MM.1S (cell line): ENCODE measurements at regions not wholly inside any gene's neighbourhood (a gene's known extent, or its start where the extent isn't known, plus 50 kb on each side); places are given as distances from the start of the nearest gene placed in this dataset.
"Not testable (repeated sequence)": the region's sequence is repeated elsewhere in the genome, so short reads cannot be mapped to it uniquely, and the experiment has no call there.

ENCODE experiments used
- DNase-seq: peaks from one replicate; pipeline ENCODE4 v3.0.0-alpha.2; 2015
- H2AFZ ChIP-seq: fragments of 300-600 bp; sonication (generic); 2 replicates; pipeline ENCODE4 v1.6.0; 2016; ENCODE audit warnings: antibody characterized with exemption, low read length
- H3F3A ChIP-seq: fragments of 300-600 bp; sonication (generic); 2 replicates; pipeline ENCODE4 v1.6.1; 2016; ENCODE audit warnings: mild to moderate bottlenecking, antibody characterized with exemption, low read length, moderate library complexity, mixed read lengths; ENCODE audit not compliant: insufficient read depth
- H3K27ac ChIP-seq: fragments of 300-600 bp; sonication (generic); 2 replicates; pipeline ENCODE4 v1.5.1; 2016; ENCODE audit warnings: mild to moderate bottlenecking, low read length
- H3K27me3 ChIP-seq: fragments of 300-600 bp; sonication (generic); replicated peaks from 2 replicates; pipeline ENCODE4 v1.6.0; 2016; ENCODE audit warnings: low read length; ENCODE audit not compliant: insufficient read depth
- H3K36me3 ChIP-seq: fragments of 300-600 bp; sonication (generic); replicated peaks from 2 replicates; pipeline ENCODE4 v1.6.1; 2016; ENCODE audit warnings: mild to moderate bottlenecking, low read length, mixed read lengths; ENCODE audit not compliant: insufficient read depth
- H3K4me1 ChIP-seq: fragments of 300-600 bp; sonication (generic); 2 replicates; pipeline ENCODE4 v1.6.1; 2016; ENCODE audit warnings: low read length, mixed read lengths
- H3K4me2 ChIP-seq: fragments of 300-600 bp; sonication (generic); 2 replicates; pipeline ENCODE4 v1.6.0; 2016; ENCODE audit warnings: low read depth, low read length
- H3K4me3 ChIP-seq: fragments of 300-600 bp; sonication (generic); 2 replicates; pipeline ENCODE4 v1.5.1; 2016; ENCODE audit warnings: low read length, mixed read lengths
- H3K79me2 ChIP-seq: fragments of 300-600 bp; sonication (generic); 2 replicates; pipeline ENCODE4 v1.6.1; 2016; ENCODE audit warnings: mixed run types, low read length, mixed read lengths
- H3K9ac ChIP-seq: fragments of 300-600 bp; sonication (generic); 2 replicates; pipeline ENCODE4 v1.6.1; 2016; ENCODE audit warnings: low read length, mixed read lengths
- H3K9me2 ChIP-seq: fragments of 300-600 bp; sonication (generic); replicated peaks from 2 replicates; pipeline ENCODE4 v1.6.1; 2016; ENCODE audit warnings: mild to moderate bottlenecking, low read length, mixed read lengths; ENCODE audit not compliant: insufficient read depth
- H3K9me3 ChIP-seq: fragments of 300-600 bp; sonication (generic); replicated peaks from 2 replicates; pipeline ENCODE4 v1.6.1; 2016; ENCODE audit warnings: mild to moderate bottlenecking, low read length, mixed read lengths; ENCODE audit not compliant: insufficient read depth
- H4K20me1 ChIP-seq: fragments of 300-600 bp; sonication (generic); 2 replicates; pipeline ENCODE4 v1.6.1; 2016; ENCODE audit warnings: mild to moderate bottlenecking, low read length, moderate library complexity, mixed read lengths; ENCODE audit not compliant: insufficient read depth
- CTCF ChIP-seq: fragments of 300-600 bp; sonication (generic); IDR thresholded peaks from 2 replicates; pipeline ENCODE4 v1.5.1; 2016; ENCODE audit warnings: antibody characterized with exemption, low read length, mixed read lengths
- EZH2 ChIP-seq: fragments of 300-600 bp; sonication (generic); optimal IDR thresholded peaks from 2 replicates; pipeline ENCODE3; 2017; ENCODE audit warnings: low read depth, mild to moderate bottlenecking, antibody characterized with exemption, low read length, mixed read lengths
- EZH2phosphoT487 ChIP-seq: fragments of 300-600 bp; sonication (generic); IDR thresholded peaks from 2 replicates; pipeline ENCODE4 v1.6.1; 2018; ENCODE audit warnings: antibody characterized with exemption, low read length

GRCh38 chr4:23946299-23946698, 56.5 kb upstream of the PPARGC1A start:
- Histone ChIP-seq H3K27me3 (no peaks in the 10 kb centered on the region), H3K27ac (no peak overlapping the region), H3K36me3 (no peaks in the 10 kb centered on the region), H3K4me3 (no peak overlapping the region), H3K4me1 (no peaks in the 10 kb centered on the region), H2AFZ (no peak overlapping the region), H3K4me2 (no peak overlapping the region), H3K79me2 (no peaks in the 10 kb centered on the region), H3K9me2 (no peaks in the 10 kb centered on the region), H3F3A (no peaks in the 10 kb centered on the region), H3K9me3 (no peaks in the 10 kb centered on the region), H3K9ac (no peak overlapping the region), H4K20me1 (no peaks in the 10 kb centered on the region)
- TF ChIP-seq EZH2 (no peak), EZH2phosphoT487 (no peak), CTCF (no peak)
- DNase-seq: no peak

- no peak overlapping the region for H3K4me3 ChIP-seq
- no peaks in the 10 kb centered on the region for H3K27me3 ChIP-seq
- no peaks in the 10 kb centered on the region for H3K9me3 ChIP-seq
- H3K4me1 ChIP-seq: no peaks in the 10 kb centered on the region
- H3K9me2 ChIP-seq: no peaks in the 10 kb centered on the region
- H3K79me2 ChIP-seq: no peaks in the 10 kb centered on the region
- H3F3A ChIP-seq: no peaks in the 10 kb centered on the region
- no peak overlapping the region for H2AFZ ChIP-seq
- no peaks in the 10 kb centered on the region for H4K20me1 ChIP-seq
- no peak for DNase-seq
- no peak overlapping the region for H3K27ac ChIP-seq
- no peaks in the 10 kb centered on the region for H3K36me3 ChIP-seq
- H3K9ac ChIP-seq: no peak overlapping the region
- no peak overlapping the region for H3K4me2 ChIP-seq
- TF ChIP-seq EZH2 (no peak), CTCF (no peak), EZH2phosphoT487 (no peak)
Observed at GRCh38 chr4:23945451-23946017, 55.7 kb upstream of the PPARGC1A start.

GRCh38 chr4:23944556-23944955, 54.7 kb upstream of the PPARGC1A start:
- not testable (repeated sequence) for H3F3A ChIP-seq, H3K9ac ChIP-seq, H3K4me1 ChIP-seq, H3K79me2 ChIP-seq, H3K9me3 ChIP-seq, H4K20me1 ChIP-seq, H3K4me3 ChIP-seq, H3K27me3 ChIP-seq, H2AFZ ChIP-seq, H3K27ac ChIP-seq, H3K4me2 ChIP-seq, H3K9me2 ChIP-seq, H3K36me3 ChIP-seq, DNase-seq

GRCh38 chr4:23943478-23943877, 53.6 kb upstream of the PPARGC1A start:
- no peak for TF ChIP-seq EZH2
- TF ChIP-seq CTCF: no peak

More at GRCh38 chr4:23943478-23943877, 53.6 kb upstream of the PPARGC1A start:
- no peak for DNase-seq
- no peaks in the 10 kb centered on the region for H4K20me1 ChIP-seq
- H3K27ac ChIP-seq: no peak overlapping the region
- no peaks in the 10 kb centered on the region for H3K36me3 ChIP-seq
- H3K79me2 ChIP-seq: no peaks in the 10 kb centered on the region
- H3K4me3 ChIP-seq: no peak overlapping the region
- no peaks in the 10 kb centered on the region for H3K27me3 ChIP-seq
- no peaks in the 10 kb centered on the region for H3F3A ChIP-seq
- no peak overlapping the region for H3K9ac ChIP-seq
- H3K9me2 ChIP-seq: no peaks in the 10 kb centered on the region
- H3K4me2 ChIP-seq: no peak overlapping the region
- no peaks in the 10 kb centered on the region for H3K4me1 ChIP-seq
- no peak overlapping the region for H2AFZ ChIP-seq
- H3K9me3 ChIP-seq: no peaks in the 10 kb centered on the region
